CD4-positive, alpha-beta T cell treated with Interleukin-21 for 1 hour (primary cell): ENCODE measurements at regions not wholly inside any gene's neighbourhood (a gene's known extent, or its start where the extent isn't known, plus 50 kb on each side); places are given as distances from the start of the nearest gene placed in this dataset.
"Not testable (repeated sequence)": the region's sequence is repeated elsewhere in the genome, so short reads cannot be mapped to it uniquely, and the experiment has no call there.

ENCODE experiments used
- DNase-seq: peaks from one replicate; pipeline ENCODE4 v3.0.0-alpha.2; 2020

- DNase-seq = not testable (repeated sequence)
Observed at GRCh38 chr20:30297878-30298595, 959.4 kb upstream of the DEFB115 start.

DNA sequence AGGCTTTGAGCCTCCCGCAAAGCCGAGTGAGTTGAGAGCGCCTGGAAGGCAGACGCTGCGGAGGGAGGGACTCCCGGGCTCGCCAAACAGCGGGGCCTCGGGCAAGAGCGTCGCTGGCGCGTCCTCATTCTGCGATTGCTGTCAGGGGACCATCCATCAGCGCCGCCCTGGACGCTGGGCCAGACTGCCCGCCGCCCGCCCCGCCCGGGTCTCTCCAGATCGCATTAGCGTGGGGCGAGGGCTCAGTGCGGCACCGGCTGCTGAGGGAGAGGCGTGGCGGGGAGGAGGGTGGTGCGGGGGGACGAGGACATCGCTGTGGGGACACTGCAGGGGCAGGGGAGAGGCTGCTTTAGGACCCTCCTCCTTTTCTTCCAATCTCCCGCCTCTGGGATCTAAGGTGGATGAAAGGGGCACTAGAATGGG, 957.2 kb upstream of the DEFB115 start:
- DNase-seq = not testable (repeated sequence)

DNA sequence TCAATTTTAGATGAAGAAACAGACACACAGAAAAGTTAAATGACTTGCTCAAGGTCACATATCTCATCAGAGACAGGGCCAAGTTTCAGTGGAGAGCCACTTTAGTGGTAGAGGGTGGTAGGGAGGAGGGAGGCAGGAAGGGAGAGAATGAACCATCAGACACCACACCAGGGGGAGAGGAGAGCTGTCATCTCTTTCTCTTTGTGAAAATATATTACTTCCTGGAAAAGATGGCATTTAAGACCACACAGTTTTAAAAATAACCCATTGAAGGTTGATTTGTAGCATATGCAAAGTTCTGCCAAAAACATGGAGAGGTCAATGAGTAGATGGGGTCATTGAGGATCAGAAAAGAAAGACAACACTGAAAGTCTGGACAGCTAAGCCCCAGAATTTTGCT, 954.7 kb upstream of the DEFB115 start:
- DNase-seq = not testable (repeated sequence)

DNA sequence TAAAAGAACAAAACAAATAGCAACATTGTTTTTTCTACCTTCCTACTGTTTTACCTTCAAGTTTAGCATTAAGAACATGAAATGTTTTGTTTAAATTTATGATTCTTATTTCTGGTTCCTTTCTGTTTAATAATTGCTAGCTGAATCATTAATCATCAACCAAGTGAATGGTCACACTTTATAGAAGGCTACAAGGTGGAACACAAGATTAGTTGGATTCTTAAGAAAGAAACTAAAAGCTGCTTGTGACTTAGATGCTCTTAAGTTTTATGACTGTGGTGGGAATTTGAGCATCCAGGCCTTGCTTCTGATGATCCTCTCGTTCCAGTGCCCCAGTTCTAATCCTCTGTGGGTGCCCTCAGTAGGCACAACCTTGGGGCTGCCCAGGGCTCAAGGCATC, 947.5 kb upstream of the DEFB115 start:
- DNase-seq = not testable (repeated sequence)

GRCh38 chr20:30310385-30310784, 947.1 kb upstream of the DEFB115 start:
- not testable (repeated sequence) for DNase-seq

DNA sequence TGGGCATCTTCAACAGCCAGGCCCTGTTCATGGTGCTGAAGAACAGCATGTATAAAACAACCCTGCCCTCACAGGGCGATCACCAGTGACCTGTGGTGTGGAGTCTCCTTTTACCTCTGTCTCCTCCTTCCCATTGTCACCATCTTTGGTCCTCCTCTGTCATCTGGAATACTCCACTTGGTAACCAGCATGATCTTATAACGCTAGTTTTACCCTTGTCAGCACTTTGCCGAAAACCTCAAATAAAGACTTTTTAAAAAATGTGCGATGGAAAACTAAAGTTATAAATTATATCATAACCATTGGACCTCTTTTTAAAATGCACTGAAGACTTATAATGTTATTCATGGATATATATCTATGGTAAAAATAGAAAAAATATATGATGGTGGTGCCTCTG, 945.2 kb upstream of the DEFB115 start:
- not testable (repeated sequence) for DNase-seq

DNA sequence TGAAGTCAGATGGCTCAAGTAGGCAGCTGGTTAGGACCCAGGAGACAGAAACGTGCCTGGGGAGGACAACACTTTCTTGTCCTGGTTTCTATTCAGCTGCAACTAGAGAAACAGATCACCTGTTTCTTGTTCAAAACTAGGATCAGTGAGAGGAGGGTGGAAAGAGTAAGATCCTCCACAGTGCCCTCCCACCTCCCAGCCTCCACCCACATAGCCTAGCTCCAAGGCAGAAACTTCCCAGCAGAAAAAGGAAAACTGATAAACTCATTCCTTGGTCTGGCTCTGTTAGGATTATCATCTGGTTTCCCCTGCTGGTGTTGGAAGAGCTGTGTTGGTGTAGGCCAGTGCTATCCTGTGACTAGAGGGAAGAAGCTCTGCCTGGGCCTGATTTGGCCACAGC, 943.8 kb upstream of the DEFB115 start:
- DNase-seq = not testable (repeated sequence)

DNA sequence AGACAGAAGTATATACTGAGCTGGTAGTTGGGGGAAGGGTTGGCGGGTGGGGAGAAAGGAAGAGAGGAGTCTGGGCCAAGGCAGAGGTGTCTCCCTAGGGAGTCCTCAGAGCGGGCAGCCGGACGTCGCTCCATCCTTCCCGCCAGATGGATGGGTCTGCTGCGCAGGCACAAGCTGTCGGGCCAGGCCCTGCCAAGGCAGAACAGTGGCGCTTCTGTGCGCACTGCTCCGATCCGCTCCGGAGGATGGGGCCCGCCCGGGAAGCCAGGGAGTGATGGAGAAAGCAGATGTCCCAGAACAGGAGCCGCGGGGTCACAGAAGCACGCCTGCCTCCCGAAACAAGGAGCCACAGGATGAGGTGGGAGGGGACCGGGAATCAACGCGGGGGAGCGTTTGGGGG, 941.4 kb upstream of the DEFB115 start:
- not testable (repeated sequence) for DNase-seq

DNA sequence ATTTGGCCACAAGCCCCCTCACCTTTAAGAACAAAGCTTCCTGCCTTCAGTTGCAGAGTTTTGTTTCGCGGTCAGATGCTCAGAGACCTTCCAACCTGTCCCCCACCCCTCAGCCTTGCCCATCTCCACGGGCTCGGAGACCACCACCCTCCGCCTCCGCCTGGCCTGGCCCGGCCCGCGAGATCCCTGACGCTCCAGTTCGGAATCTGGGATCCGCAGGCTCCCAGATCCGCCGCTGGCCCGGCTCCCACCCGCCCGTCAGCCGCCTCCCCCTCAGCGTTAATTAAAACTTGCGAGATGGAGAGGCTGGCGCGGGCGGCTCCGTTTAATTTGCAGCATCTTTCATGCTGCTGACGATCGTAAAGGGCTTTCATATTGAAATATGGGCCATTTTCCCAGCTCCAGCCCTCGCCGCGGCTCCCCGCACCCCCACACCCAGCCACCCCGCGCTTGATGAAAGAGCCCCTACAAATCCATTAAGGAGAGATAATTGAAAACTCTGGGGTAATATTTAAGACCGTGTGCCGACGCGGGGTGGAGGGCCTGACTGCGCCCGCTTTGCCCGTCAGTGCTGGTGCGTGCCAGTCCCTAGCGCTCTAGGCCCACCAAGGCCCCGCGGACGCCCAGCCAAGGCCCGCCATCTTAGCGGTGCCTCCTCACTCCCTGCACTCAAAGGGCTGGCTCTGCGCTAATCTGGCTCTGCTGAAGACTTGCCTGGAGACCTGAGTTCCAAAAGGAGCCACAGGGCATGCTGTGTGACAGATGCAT, 940.7 kb upstream of the DEFB115 start:
- DNase-seq = not testable (repeated sequence)

- DNase-seq = not testable (repeated sequence)
Observed at GRCh38 chr20:30333744-30334143, 923.7 kb upstream of the DEFB115 start.

GRCh38 chr20:30337556-30337955, 919.9 kb upstream of the DEFB115 start:
- DNase-seq = not testable (repeated sequence)

DNA sequence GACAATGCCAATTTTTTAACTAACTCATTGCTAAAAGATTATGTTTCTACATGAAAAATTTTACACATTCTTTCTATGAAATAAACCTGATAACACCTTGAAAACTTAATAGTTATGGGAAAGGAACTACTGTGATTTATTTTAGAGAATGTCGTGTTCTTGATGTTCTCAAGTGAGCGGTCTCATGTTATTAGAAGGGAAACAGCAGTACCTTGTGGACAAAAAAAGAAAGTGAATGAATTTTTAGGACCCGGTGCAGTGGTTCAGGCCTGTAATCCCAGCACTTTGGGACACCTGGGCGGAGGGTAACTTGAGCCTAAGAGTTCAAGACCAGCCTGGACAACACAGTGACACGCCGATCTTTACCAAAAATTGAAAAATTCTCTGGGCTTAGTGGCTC, 908.5 kb upstream of the DEFB115 start:
- DNase-seq = peak; percentile 12

GRCh38 chr20:30356854-30357467, 900.5 kb upstream of the DEFB115 start:
- peak; percentile 36 for DNase-seq

- DNase-seq = not testable (repeated sequence)
Observed at GRCh38 chr20:30361756-30362155, 895.7 kb upstream of the DEFB115 start.

GRCh38 chr20:30376430-30376766, 881.1 kb upstream of the DEFB115 start:
- DNase-seq = not testable (repeated sequence)

GRCh38 chr20:30376767-30377658, 880.5 kb upstream of the DEFB115 start:
- peak; percentile 93 for DNase-seq

- DNase-seq = not testable (repeated sequence)
Observed at GRCh38 chr20:30378317-30378716, 879.1 kb upstream of the DEFB115 start.

- DNase-seq = not testable (repeated sequence)
Observed at GRCh38 chr20:30378721-30379120, 878.7 kb upstream of the DEFB115 start.

GRCh38 chr20:30384841-30385240, 872.6 kb upstream of the DEFB115 start:
- not testable (repeated sequence) for DNase-seq

DNA sequence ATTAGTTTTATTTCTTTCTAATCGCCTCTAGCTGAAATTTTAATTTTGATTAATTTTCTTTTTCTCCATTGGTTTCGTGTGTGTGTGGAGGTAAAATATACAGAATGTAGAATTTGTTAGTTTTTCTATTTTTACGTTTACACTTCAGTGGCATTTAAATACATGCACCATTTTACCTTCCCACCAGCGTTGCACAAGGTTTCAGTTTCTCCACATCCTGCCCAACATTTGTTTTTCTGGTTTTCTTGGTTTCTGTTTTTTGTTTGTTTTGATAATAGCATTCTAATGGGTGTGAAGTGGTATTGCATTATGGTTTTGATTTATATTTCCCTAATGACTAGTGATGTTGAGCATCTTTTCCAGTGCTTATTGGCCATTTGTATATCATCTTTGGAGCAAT, 871.4 kb upstream of the DEFB115 start:
- not testable (repeated sequence) for DNase-seq

DNA sequence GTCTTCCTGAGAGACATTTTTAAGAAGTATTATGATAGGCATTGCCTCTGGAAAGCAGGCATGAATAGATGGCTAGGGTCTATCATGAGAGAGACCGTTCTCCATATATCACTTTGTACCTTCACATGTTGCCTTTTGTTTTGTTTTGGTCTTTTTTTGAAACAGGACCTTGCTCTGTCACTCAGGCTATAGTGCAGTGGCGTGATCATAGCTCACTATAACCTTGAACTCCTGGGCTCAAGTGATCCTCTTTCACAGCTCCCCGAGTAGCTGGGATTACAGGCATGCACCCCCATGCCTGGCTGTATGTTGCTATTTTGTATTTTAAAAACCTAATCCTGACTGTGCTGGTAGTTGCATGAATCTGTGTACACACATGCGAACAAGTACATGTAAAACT, 869.6 kb upstream of the DEFB115 start:
- DNase-seq = not testable (repeated sequence)

DNA sequence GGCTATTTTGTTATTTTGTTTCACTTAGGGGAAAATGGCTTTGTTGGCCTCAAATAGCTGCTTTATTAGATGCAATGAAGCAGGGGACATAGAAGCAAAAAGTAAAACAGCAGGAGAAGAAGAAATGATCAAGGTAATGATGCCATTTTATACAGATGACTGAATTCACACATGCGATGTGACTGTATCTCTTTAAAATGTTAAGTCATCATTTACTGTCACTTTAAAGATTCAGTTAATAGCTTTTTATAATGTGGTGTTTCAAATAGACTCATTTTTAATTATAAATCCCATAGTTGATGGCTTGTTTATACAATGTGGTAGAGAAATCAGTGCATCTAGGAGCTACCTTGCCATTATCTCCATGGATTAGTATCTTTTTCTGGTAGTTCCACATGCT, 863.9 kb upstream of the DEFB115 start:
- DNase-seq = not testable (repeated sequence)

GRCh38 chr20:30397111-30397510, 860.4 kb upstream of the DEFB115 start:
- DNase-seq = not testable (repeated sequence)
